ENCODE measurements at regions not wholly inside any gene's neighbourhood (a gene's known extent, or its start where the extent isn't known, plus 50 kb on each side); places are given as distances from the start of the nearest gene placed in this dataset.

DNA sequence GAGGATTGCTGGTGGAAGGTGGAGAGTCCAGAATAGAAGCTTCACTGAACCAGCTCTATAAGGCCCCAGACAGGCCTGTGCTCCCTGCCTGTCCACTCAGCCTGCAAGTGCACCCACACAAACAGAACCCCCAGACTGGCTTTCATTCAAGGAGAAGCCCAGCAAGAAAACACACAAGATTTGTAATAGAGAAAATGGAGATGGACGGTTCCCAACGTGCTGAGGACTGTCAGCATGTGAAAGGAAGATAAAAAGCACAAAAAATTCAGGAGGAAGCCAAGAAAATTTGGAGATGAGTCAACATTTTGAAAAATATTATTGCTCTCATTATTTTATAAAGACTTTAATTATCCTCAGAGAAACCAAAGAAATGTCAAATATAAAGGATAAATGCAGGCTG, 218.2 kb upstream of the SLC10A2 start:
- intact Hi-C loops (cut with DNase I), result no loop called here
- Histone ChIP-seq H3K27me3 (no peaks in the 10 kb centered on the region), H3K36me3 (no peaks in the 10 kb centered on the region), H3K4me1 (no peaks in the 10 kb centered on the region), H3K9me3 (no peaks in the 10 kb centered on the region), H3K4me3 (no peak overlapping the region), H3K27ac (no peak overlapping the region)
- no peak for DNase-seq (ENCODE audit: extremely low spot score in 2 of 2)
- TF ChIP-seq, protein P1, sequence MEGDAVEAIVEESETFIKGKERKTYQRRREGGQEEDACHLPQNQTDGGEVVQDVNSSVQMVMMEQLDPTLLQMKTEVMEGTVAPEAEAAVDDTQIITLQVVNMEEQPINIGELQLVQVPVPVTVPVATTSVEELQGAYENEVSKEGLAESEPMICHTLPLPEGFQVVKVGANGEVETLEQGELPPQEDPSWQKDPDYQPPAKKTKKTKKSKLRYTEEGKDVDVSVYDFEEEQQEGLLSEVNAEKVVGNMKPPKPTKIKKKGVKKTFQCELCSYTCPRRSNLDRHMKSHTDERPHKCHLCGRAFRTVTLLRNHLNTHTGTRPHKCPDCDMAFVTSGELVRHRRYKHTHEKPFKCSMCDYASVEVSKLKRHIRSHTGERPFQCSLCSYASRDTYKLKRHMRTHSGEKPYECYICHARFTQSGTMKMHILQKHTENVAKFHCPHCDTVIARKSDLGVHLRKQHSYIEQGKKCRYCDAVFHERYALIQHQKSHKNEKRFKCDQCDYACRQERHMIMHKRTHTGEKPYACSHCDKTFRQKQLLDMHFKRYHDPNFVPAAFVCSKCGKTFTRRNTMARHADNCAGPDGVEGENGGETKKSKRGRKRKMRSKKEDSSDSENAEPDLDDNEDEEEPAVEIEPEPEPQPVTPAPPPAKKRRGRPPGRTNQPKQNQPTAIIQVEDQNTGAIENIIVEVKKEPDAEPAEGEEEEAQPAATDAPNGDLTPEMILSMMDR (IDR thresholded peaks at IDR 0.05), result no peak
- no peak for TF ChIP-seq POLR2AphosphoS5 (IDR thresholded peaks at IDR 0.05; ENCODE audit: insufficient read depth in 1 of 2, low read depth in 1 of 2)
- TF ChIP-seq POLR2A (IDR thresholded peaks at IDR 0.05), result no peak

DNA sequence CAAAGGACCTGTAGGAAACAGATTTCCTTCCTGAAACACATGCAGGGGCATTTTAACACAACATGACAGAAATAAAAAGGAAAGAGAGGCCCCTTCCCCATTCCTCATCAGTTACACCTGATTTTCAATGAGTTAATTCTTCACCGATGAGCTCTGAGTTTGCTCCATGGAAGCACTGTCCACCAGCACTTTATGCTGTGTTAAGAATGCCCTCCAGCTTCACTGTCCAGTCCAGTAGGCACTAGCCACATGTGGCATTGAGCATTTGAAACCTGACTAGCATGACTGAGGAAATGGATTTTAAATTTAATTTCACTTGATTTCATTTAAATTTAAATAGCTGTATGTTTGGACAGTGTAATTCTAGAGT, 217.2 kb upstream of the SLC10A2 start:
- Histone ChIP-seq H3K36me3 (no peaks in the 10 kb centered on the region), H3K27ac (no peak overlapping the region), H3K4me1 (no peaks in the 10 kb centered on the region), H3K9me3 (no peaks in the 10 kb centered on the region), H3K4me3 (no peak overlapping the region), H3K27me3 (no peaks in the 10 kb centered on the region)
- intact Hi-C loops (cut with DNase I), result no loop called here
- DNase-seq (ENCODE audit: extremely low spot score in 2 of 2), result no peak
- TF ChIP-seq POLR2A (IDR thresholded peaks at IDR 0.05), result no peak
- TF ChIP-seq, protein P1 (IDR thresholded peaks at IDR 0.05), result no peak
- no peak for TF ChIP-seq POLR2AphosphoS5 (IDR thresholded peaks at IDR 0.05; ENCODE audit: insufficient read depth in 1 of 2, low read depth in 1 of 2)

DNA sequence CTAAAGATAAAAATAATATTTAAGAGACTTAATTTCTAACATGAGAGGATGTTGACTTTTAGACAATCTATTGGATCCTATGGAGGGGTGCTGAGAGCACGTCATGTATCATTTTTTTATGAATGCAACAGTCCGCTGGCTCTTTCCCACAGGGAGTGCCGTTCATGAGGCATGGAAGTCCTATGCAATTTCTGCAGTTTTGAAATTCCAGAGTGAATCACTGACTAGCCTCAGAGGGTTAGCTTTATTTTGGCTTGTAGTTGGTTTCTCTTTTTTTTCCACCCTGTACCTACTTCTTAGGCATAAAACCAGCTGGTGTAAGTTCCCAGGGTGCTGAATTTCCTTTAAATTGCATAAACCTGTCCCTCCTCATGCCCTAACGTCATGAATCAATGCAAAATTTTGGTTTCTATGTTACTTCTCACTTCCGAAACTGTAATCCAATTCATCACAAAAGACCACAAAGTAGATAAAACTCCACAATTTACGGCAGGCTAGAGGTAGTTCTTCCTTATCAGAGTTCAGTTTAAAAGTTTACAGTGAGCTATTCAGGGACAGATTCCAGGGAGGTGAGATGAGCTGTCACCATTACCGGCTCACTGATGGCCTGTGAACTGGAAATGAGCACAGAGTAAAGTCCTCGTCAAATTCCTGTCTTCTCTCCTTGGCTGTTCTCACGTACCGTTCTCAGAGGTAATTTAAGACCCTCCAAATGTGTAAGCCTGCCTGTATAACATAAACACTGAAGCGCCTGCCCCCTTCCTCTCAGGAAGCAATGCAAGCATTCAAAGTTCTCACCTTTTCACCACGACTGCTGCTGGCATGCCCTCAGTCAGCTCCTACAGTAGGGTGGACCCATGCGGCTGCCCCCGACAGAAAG, 216.6 kb upstream of the SLC10A2 start:
- Histone ChIP-seq H3K9me3 (no peaks in the 10 kb centered on the region), H3K4me3 (no peak overlapping the region), H3K27ac (no peak overlapping the region), H3K27me3 (no peaks in the 10 kb centered on the region), H3K4me1 (no peaks in the 10 kb centered on the region), H3K36me3 (no peaks in the 10 kb centered on the region)
- TF ChIP-seq, protein P1 (IDR thresholded peaks at IDR 0.05), result no peak
- TF ChIP-seq POLR2AphosphoS5 (IDR thresholded peaks at IDR 0.05; ENCODE audit: insufficient read depth in 1 of 2, low read depth in 1 of 2) (no peak), POLR2A (IDR thresholded peaks at IDR 0.05) (no peak)
- intact Hi-C loops (cut with DNase I), result no loop called here
- DNase-seq (ENCODE audit: extremely low spot score in 2 of 2), result no peak

DNA sequence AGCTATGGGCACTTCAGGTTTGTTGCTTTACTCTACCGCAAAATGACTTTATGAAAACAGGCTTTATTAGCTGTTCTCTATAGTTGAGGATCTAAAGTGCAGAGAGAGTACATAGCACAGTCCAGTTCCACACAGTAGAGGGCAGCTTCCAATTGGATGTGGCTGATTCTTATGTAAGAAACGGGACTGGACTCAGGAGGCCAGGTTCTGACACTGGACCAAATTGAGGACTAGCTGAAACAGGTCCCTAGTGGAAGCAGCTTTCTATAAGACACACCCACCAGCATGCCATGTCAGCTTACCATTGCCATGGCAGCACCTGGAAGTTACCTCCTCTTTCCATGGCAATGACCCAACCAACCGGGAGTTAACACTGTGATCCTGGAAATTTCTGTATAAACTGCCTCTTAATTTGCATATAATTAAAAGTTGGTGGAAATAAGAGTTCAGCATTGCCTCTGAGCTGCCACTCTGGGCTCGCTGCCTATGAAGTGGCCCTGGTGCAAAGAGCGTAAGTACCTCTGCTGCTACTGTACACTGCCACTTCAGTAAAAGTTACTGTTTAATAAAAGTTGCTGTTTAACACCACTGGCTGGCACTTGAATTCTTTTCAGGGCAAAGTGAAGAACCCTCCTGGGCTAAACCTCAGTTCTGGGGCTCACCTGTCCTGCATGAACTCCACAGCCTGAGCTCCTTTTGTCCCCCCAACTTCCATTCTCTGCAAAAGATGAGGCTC, 211.9 kb upstream of the SLC10A2 start:
- intact Hi-C loops (cut with DNase I), result no loop called here

More for the DNA sequence above, 211.9 kb upstream of the SLC10A2 start:
- no peak overlapping the region for H3K27ac ChIP-seq
- TF ChIP-seq, protein P1 (IDR thresholded peaks at IDR 0.05), result no peak
- TF ChIP-seq POLR2AphosphoS5 (IDR thresholded peaks at IDR 0.05; ENCODE audit: insufficient read depth in 1 of 2, low read depth in 1 of 2) (no peak), POLR2A (IDR thresholded peaks at IDR 0.05) (no peak)
- no peak for DNase-seq (ENCODE audit: extremely low spot score in 2 of 2)
- no peak overlapping the region for H3K4me3 ChIP-seq
- H3K4me1 ChIP-seq, result no peaks in the 10 kb centered on the region
- H3K27me3 ChIP-seq, result no peaks in the 10 kb centered on the region
- H3K36me3 ChIP-seq, result no peaks in the 10 kb centered on the region
- H3K9me3 ChIP-seq, result no peaks in the 10 kb centered on the region

Data from vagina (tissue), 2 donors.